Neural cell (in vitro differentiated cells): ENCODE measurements at regions not wholly inside any gene's neighbourhood (a gene's known extent, or its start where the extent isn't known, plus 50 kb on each side); places are given as distances from the start of the nearest gene placed in this dataset.

Experiments
- H2AFZ ChIP-seq: fragments of 200-600, 300-800 bp; sonication (generic), shearing (Covaris generic); 2 replicates; pipeline ENCODE4 v1.6.0; 2014; ENCODE audit warnings: low read depth, mild to moderate bottlenecking, antibody characterized with exemption, low read length, moderate library complexity
- H3F3A ChIP-seq: fragments of 200-600 bp; shearing (Covaris generic); 2 replicates; pipeline ENCODE4 v1.6.1; 2016; ENCODE audit warnings: mild to moderate bottlenecking, moderate library complexity, mixed read lengths, antibody characterized with exemption, low read length; ENCODE audit not compliant: insufficient read depth, poor library complexity, severe bottlenecking
- H3K27ac ChIP-seq: fragments of 200-600, 300-800 bp; sonication (generic), shearing (Covaris generic); 2 replicates; pipeline ENCODE4 v1.5.1; 2014; ENCODE audit warnings: mild to moderate bottlenecking, low read length, moderate library complexity
- H3K27me3 ChIP-seq: fragments of 300-800, 200-600 bp; sonication (generic), shearing (Covaris generic); 2 replicates; pipeline ENCODE4 v1.6.0; 2014; ENCODE audit warnings: mild to moderate bottlenecking, low read depth, low read length, moderate library complexity; ENCODE audit not compliant: insufficient read depth
- H3K36me3 ChIP-seq: fragments of 300-800, 200-600 bp; sonication (generic), shearing (Covaris generic); 2 replicates; pipeline ENCODE4 v1.5.1; 2014; ENCODE audit warnings: mild to moderate bottlenecking, antibody characterized with exemption, low read length, moderate library complexity; ENCODE audit not compliant: insufficient read depth
- H3K4me2 ChIP-seq: fragments of 300-800, 200-600 bp; sonication (generic), shearing (Covaris generic); 2 replicates; pipeline ENCODE4 v1.6.0; 2014; ENCODE audit warnings: mild to moderate bottlenecking, low read length
- H3K4me3 ChIP-seq: fragments of 300-800, 200-600 bp; sonication (generic), shearing (Covaris generic); 2 replicates; pipeline ENCODE4 v1.5.1; 2014; ENCODE audit warnings: mild to moderate bottlenecking, low read length, moderate library complexity
- H3K79me2 ChIP-seq: fragments of 200-600 bp; shearing (Covaris generic); replicated peaks from 2 replicates; pipeline ENCODE4 v1.6.0; 2014; ENCODE audit warnings: mild to moderate bottlenecking, low read length, moderate library complexity; ENCODE audit not compliant: insufficient read depth
- H3K9ac ChIP-seq: fragments of 300-800, 200-600 bp; sonication (generic), shearing (Covaris generic); 2 replicates; pipeline ENCODE4 v1.6.1; 2016; ENCODE audit warnings: mild to moderate bottlenecking, low read length, mixed read lengths
- H3K9me2 ChIP-seq: fragments of 200-600 bp; shearing (Covaris generic); 2 replicates; pipeline ENCODE4 v1.6.1; 2016; ENCODE audit warnings: mild to moderate bottlenecking, low read length, mixed read lengths; ENCODE audit not compliant: insufficient read depth
- H3K9me3 ChIP-seq: fragments of 200-600, 300-800 bp; sonication (generic), shearing (Covaris generic); 2 replicates; pipeline ENCODE4 v1.6.1; 2016; ENCODE audit warnings: mild to moderate bottlenecking, mixed run types, low read length, moderate library complexity, mixed read lengths
- H4K20me1 ChIP-seq: fragments of 200-600 bp; shearing (Covaris generic); 2 replicates; pipeline ENCODE4 v1.6.1; 2016; ENCODE audit warnings: mild to moderate bottlenecking, mixed run types; ENCODE audit not compliant: insufficient read depth
- CTCF ChIP-seq: fragments of 450-650 bp; IDR thresholded peaks from 2 replicates; pipeline ENCODE4 v1.5.1; 2014; ENCODE audit warnings: antibody characterized with exemption, mild to moderate bottlenecking, moderate library complexity; ENCODE audit not compliant: poor library complexity, severe bottlenecking
- EP300 ChIP-seq: fragments of 450-650 bp; conservative IDR thresholded peaks from 2 replicates; pipeline ENCODE4 v1.6.1; 2014; ENCODE audit warnings: antibody characterized with exemption, mild to moderate bottlenecking, moderate library complexity; ENCODE audit not compliant: poor library complexity, severe bottlenecking
- EZH2 ChIP-seq: fragments of 200-600, 300-800 bp; shearing (Covaris generic), sonication (generic); IDR thresholded peaks from 2 replicates; pipeline ENCODE4 v1.6.1; 2014; ENCODE audit warnings: antibody characterized with exemption, low read length, borderline replicate concordance, mild to moderate bottlenecking; ENCODE audit not compliant: insufficient read depth, poor library complexity, severe bottlenecking
- MXI1 ChIP-seq: fragments of 450-650 bp; conservative IDR thresholded peaks from 2 replicates; pipeline ENCODE4 v1.6.1; 2014; ENCODE audit warnings: antibody characterized with exemption, mild to moderate bottlenecking; ENCODE audit not compliant: poor library complexity, severe bottlenecking
- POLR2AphosphoS5 ChIP-seq: IDR thresholded peaks from 2 replicates; pipeline ENCODE4 v1.6.1; 2012
- RAD21 ChIP-seq: fragments of 450-650 bp; conservative IDR thresholded peaks from 2 replicates; pipeline ENCODE4 v1.6.1; 2014; ENCODE audit warnings: antibody characterized with exemption, mild to moderate bottlenecking, moderate library complexity
- REST ChIP-seq: IDR thresholded peaks from 2 replicates; pipeline ENCODE4 v1.6.1; 2012; ENCODE audit warnings: borderline replicate concordance
- SMC3 ChIP-seq: fragments of 450-650 bp; conservative IDR thresholded peaks from 2 replicates; pipeline ENCODE4 v1.6.1; 2014; ENCODE audit warnings: antibody characterized with exemption, mild to moderate bottlenecking, moderate library complexity; ENCODE audit not compliant: poor library complexity
- TAF1 ChIP-seq: IDR thresholded peaks from 2 replicates; pipeline ENCODE4 v1.6.1; 2012; ENCODE audit warnings: low read depth

GRCh38 chr2:145080426-145080825 lies 560.5 kb upstream of the ZEB2 start:
- TF ChIP-seq TAF1 (no peak), POLR2AphosphoS5 (no peak), MXI1 (no peak), CTCF (no peak), REST (no peak), EZH2 (no peak), SMC3 (no peak), RAD21 (no peak), EP300 (no peak)
- Histone ChIP-seq H3K79me2 (no peaks in the 10 kb centered on the region), H4K20me1 (no peaks in the 10 kb centered on the region), H3F3A (no peaks in the 10 kb centered on the region), H3K27ac (no peak overlapping the region), H2AFZ (no peak overlapping the region), H3K27me3 (no peaks in the 10 kb centered on the region), H3K9me2 (no peaks in the 10 kb centered on the region), H3K36me3 (no peaks in the 10 kb centered on the region), H3K9me3 (no peaks in the 10 kb centered on the region), H3K9ac (no peak overlapping the region), H3K4me3 (no peak overlapping the region), H3K4me2 (no peak overlapping the region)

GRCh38 chr2:145079641-145080040 lies 559.7 kb upstream of the ZEB2 start:
- Histone ChIP-seq H3K9me2 (no peaks in the 10 kb centered on the region), H3F3A (no peaks in the 10 kb centered on the region), H3K27ac (no peak overlapping the region), H3K79me2 (no peaks in the 10 kb centered on the region), H3K36me3 (no peaks in the 10 kb centered on the region), H3K9ac (no peak overlapping the region), H3K4me2 (no peak overlapping the region), H2AFZ (no peak overlapping the region), H3K9me3 (no peaks in the 10 kb centered on the region), H3K27me3 (no peaks in the 10 kb centered on the region), H3K4me3 (no peak overlapping the region), H4K20me1 (no peaks in the 10 kb centered on the region)
- TF ChIP-seq EZH2: no peak
- no peak for TF ChIP-seq RAD21
- TF ChIP-seq MXI1: no peak
- no peak for TF ChIP-seq EP300
- TF ChIP-seq TAF1: no peak
- TF ChIP-seq CTCF: no peak
- no peak for TF ChIP-seq REST
- no peak for TF ChIP-seq POLR2AphosphoS5
- no peak for TF ChIP-seq SMC3
